SJSA1 (cell line): ENCODE measurements at regions not wholly inside any gene's neighbourhood (a gene's known extent, or its start where the extent isn't known, plus 50 kb on each side); places are given as distances from the start of the nearest gene placed in this dataset.
"Not testable (repeated sequence)": the region's sequence is repeated elsewhere in the genome, so short reads cannot be mapped to it uniquely, and the experiment has no call there.

Experiments used
- DNase-seq, 2 experiments: peaks; one replicate each; pipeline ENCODE4 v3.0.0-alpha.2; 2015 to 2020; ENCODE audit warnings: low spot score in 2 of 2, low read depth in 1 of 2
- H3K27ac ChIP-seq: fragments of 250-450 bp; sonication (Bioruptor Pico); 2 replicates; pipeline ENCODE4 v1.5.1; 2020; ENCODE audit warnings: mild to moderate bottlenecking, moderate library complexity
- H3K27me3 ChIP-seq: fragments of 250-450 bp; sonication (Bioruptor Pico); replicated peaks from 2 replicates; pipeline ENCODE4 v1.5.1; 2020; ENCODE audit warnings: mild to moderate bottlenecking, moderate library complexity
- H3K36me3 ChIP-seq: fragments of 250-450 bp; sonication (Bioruptor Pico); 2 replicates; pipeline ENCODE4 v1.5.1; 2020; ENCODE audit warnings: mild to moderate bottlenecking
- H3K4me1 ChIP-seq: fragments of 250-450 bp; sonication (Bioruptor Pico); replicated peaks from 2 replicates; pipeline ENCODE4 v1.6.1; 2021; ENCODE audit warnings: mild to moderate bottlenecking
- H3K4me3 ChIP-seq: fragments of 250-450 bp; sonication (Bioruptor Pico); 2 replicates; pipeline ENCODE4 v1.5.1; 2020; ENCODE audit warnings: mild to moderate bottlenecking
- H3K9me3 ChIP-seq: fragments of 250-450 bp; sonication (Bioruptor Pico); replicated peaks from 2 replicates; pipeline ENCODE4 v1.5.1; 2020; ENCODE audit warnings: mild to moderate bottlenecking

DNA sequence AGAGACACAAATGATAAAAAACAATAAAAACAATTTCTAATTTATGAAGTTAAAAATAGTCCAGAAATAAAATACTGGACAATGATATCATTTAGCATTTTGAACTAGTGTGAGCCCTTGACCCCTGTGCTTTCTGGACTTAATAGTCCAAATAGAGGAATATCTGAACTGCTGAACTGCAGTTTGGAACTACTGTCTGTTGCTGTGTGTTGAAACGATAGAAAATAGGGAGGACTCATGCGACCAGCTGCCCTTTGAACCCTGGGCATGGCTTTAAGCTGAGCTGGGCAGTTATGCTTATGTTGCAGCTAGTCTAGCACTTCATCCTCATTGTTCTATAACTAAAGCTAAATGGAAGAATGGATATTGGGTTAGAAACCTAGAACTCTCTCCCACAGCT is 99.5 kb downstream of the FMR1NB start:
- no peak overlapping the region for H3K4me3 ChIP-seq
- DNase-seq = no peak
- no peaks in the 10 kb centered on the region for H3K36me3 ChIP-seq
- H3K27me3 ChIP-seq = no peaks in the 10 kb centered on the region
- H3K27ac ChIP-seq = no peak overlapping the region
- no peaks in the 10 kb centered on the region for H3K9me3 ChIP-seq
- H3K4me1 ChIP-seq = no peaks in the 10 kb centered on the region

GRCh38 chrX:148084611-148085010 is 103.5 kb downstream of the FMR1NB start:
- DNase-seq = no peak
- no peak overlapping the region for H3K4me3 ChIP-seq
- no peaks in the 10 kb centered on the region for H3K36me3 ChIP-seq
- no peak overlapping the region for H3K27ac ChIP-seq
- H3K9me3 ChIP-seq = no peaks in the 10 kb centered on the region
- H3K27me3 ChIP-seq = no peaks in the 10 kb centered on the region
- H3K4me1 ChIP-seq = no peaks in the 10 kb centered on the region

GRCh38 chrX:148120151-148120550 is 139.0 kb downstream of the FMR1NB start:
- H3K27me3 ChIP-seq = no peaks in the 10 kb centered on the region
- no peaks in the 10 kb centered on the region for H3K36me3 ChIP-seq
- H3K9me3 ChIP-seq = no peaks in the 10 kb centered on the region
- H3K4me3 ChIP-seq = no peak overlapping the region
- no peak overlapping the region for H3K27ac ChIP-seq
- DNase-seq = no peak
- H3K4me1 ChIP-seq = no peaks in the 10 kb centered on the region

GRCh38 chrX:148120999-148121623 is 140.0 kb downstream of the FMR1NB start:
- Histone ChIP-seq H3K27ac (no peak overlapping the region), H3K36me3 (no peaks in the 10 kb centered on the region), H3K27me3 (no peaks in the 10 kb centered on the region), H3K4me1 (no peaks in the 10 kb centered on the region), H3K4me3 (no peak overlapping the region), H3K9me3 (no peaks in the 10 kb centered on the region)
- DNase-seq = no peak

GRCh38 chrX:148128872-148129505 is 147.9 kb downstream of the FMR1NB start:
- H3K4me3 ChIP-seq, H3K27me3 ChIP-seq, H3K36me3 ChIP-seq, H3K9me3 ChIP-seq, H3K4me1 ChIP-seq, H3K27ac ChIP-seq, DNase-seq: not testable (repeated sequence)

- DNase-seq = no peak
- Histone ChIP-seq H3K27me3 (no peaks in the 10 kb centered on the region), H3K27ac (no peak overlapping the region)
Observed at GRCh38 chrX:148133105-148133725, 152.1 kb downstream of the FMR1NB start.

DNA sequence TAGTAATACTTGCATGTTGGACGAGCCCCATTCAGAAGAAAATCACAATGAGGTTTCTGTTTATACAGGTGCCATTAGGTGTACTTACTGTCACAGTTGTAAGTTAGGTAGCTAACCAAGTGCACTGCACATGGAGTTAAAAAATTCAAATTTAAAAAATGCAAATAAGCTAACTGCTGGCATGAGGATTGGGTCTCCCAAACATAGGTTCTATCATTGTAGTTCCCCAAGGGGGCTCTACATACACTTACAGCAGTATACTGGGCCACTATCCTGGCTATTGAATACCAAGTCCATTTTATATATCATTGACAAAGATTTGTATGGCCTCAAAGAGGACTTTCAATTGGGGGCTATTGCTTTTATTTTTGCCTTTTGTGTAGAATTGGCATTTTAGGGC is 153.4 kb downstream of the FMR1NB start:
- no peaks in the 10 kb centered on the region for H3K9me3 ChIP-seq
- no peak for DNase-seq
- H3K4me1 ChIP-seq = no peaks in the 10 kb centered on the region
- no peaks in the 10 kb centered on the region for H3K36me3 ChIP-seq
- no peak overlapping the region for H3K27ac ChIP-seq
- no peak overlapping the region for H3K4me3 ChIP-seq
- no peaks in the 10 kb centered on the region for H3K27me3 ChIP-seq

More at GRCh38 chrX:148133105-148133725, 152.1 kb downstream of the FMR1NB start:
- no peaks in the 10 kb centered on the region for H3K36me3 ChIP-seq
- no peaks in the 10 kb centered on the region for H3K4me1 ChIP-seq
- H3K9me3 ChIP-seq = no peaks in the 10 kb centered on the region
- no peak overlapping the region for H3K4me3 ChIP-seq

DNA sequence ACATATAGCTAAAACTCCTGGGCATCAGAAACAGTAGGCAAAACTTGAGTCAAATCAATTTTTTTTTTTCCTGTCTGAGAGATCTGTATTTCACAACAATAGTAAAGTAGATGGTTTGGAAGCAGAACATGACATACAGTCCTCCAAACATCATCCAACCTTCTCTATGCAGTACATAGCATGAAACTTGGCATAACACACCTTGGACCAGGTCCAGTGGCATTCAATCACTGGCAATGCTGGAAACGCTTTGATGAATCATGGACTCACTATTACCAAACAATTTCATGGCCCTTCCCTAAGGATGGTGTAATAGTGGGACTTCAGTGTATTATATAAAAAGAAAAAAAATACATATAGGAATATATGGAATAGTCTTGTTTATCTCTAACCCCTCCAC is 154.6 kb downstream of the FMR1NB start:
- no peak for DNase-seq

DNA sequence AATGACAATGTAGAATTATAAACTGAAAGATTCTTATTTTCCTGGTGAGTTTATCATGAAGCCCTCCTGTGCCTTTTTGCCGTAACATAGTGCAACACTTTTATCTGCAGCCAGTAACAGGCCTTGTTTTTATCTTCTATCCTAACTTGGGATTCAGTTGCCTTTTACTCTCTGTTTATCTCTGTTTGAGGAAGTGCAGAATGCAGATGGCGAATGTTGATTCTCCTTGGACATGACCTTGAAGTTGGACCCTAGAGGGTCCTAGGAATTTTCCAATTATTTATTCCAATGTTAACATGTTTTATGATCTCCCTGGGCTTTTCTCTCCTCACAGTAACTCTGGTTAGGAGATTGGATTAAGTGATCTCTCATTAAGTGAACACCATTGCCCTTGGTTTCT is 165.0 kb downstream of the FMR1NB start:
- no peak overlapping the region for H3K27ac ChIP-seq
- no peaks in the 10 kb centered on the region for H3K36me3 ChIP-seq

More for the DNA sequence above, 154.6 kb downstream of the FMR1NB start:
- no peaks in the 10 kb centered on the region for H3K4me1 ChIP-seq
- no peaks in the 10 kb centered on the region for H3K36me3 ChIP-seq
- no peaks in the 10 kb centered on the region for H3K9me3 ChIP-seq
- H3K27me3 ChIP-seq = no peaks in the 10 kb centered on the region
- no peak overlapping the region for H3K27ac ChIP-seq
- no peak overlapping the region for H3K4me3 ChIP-seq

GRCh38 chrX:148156986-148157385 is 175.8 kb downstream of the FMR1NB start:
- Histone ChIP-seq H3K36me3 (no peaks in the 10 kb centered on the region), H3K4me1 (no peaks in the 10 kb centered on the region), H3K9me3 (no peaks in the 10 kb centered on the region), H3K27me3 (no peaks in the 10 kb centered on the region), H3K27ac (no peak overlapping the region), H3K4me3 (no peak overlapping the region)
- no peak for DNase-seq

More for the DNA sequence above, 165.0 kb downstream of the FMR1NB start:
- H3K9me3 ChIP-seq = no peaks in the 10 kb centered on the region
- no peak for DNase-seq
- H3K4me3 ChIP-seq = no peak overlapping the region
- no peaks in the 10 kb centered on the region for H3K4me1 ChIP-seq
- no peaks in the 10 kb centered on the region for H3K27me3 ChIP-seq

GRCh38 chrX:148159796-148160195 is 178.7 kb downstream of the FMR1NB start:
- no peak overlapping the region for H3K4me3 ChIP-seq
- no peaks in the 10 kb centered on the region for H3K4me1 ChIP-seq
- H3K27me3 ChIP-seq = no peaks in the 10 kb centered on the region
- H3K27ac ChIP-seq = no peak overlapping the region
- no peak for DNase-seq
- H3K36me3 ChIP-seq = no peaks in the 10 kb centered on the region
- H3K9me3 ChIP-seq = no peaks in the 10 kb centered on the region

DNA sequence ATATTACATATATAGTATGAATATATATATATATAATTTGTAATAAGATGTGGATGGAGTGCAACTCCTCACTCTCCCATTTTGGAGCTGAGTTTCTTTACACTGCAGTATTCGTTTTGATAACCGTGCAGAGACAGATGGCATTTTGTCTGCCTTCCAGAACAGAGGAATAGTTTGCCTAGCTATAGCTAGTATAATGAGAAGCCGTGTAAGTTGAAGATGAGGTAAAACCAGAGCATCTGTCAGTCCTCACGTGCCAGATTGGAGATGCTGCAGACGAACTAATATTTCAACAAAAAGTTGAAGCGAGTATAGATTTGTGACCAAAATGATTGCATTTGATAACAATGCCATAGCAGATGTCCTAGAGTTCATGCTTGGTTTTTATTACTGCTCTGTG is 180.6 kb downstream of the FMR1NB start:
- H3K4me1 ChIP-seq = no peaks in the 10 kb centered on the region
- H3K9me3 ChIP-seq = no peaks in the 10 kb centered on the region
- H3K36me3 ChIP-seq = no peaks in the 10 kb centered on the region
- no peak for DNase-seq
- no peak overlapping the region for H3K4me3 ChIP-seq
- H3K27me3 ChIP-seq = no peaks in the 10 kb centered on the region
- H3K27ac ChIP-seq = no peak overlapping the region

DNA sequence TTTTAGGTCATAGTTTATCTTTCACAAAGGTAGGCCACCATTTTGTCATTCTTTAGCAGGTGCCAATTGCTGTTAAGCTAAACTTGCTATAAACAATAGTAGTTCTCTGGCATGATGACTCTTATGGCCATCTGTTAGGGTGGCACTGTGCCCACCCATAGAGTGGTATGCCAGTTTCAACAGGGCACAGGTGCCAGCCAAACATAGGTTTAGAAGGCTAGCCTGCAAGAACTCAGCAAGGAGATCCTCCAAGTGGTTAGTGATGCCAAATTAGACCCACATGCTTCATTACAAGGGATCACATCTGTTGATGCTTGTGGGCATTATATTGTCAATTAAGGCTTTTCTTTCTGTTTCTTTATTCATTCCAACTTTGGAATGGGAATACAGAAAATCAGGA is 204.5 kb downstream of the FMR1NB start:
- H3K27me3 ChIP-seq = no peaks in the 10 kb centered on the region
- no peaks in the 10 kb centered on the region for H3K36me3 ChIP-seq
- H3K27ac ChIP-seq = no peak overlapping the region
- DNase-seq = no peak
- no peaks in the 10 kb centered on the region for H3K4me1 ChIP-seq
- no peaks in the 10 kb centered on the region for H3K9me3 ChIP-seq
- no peak overlapping the region for H3K4me3 ChIP-seq

DNA sequence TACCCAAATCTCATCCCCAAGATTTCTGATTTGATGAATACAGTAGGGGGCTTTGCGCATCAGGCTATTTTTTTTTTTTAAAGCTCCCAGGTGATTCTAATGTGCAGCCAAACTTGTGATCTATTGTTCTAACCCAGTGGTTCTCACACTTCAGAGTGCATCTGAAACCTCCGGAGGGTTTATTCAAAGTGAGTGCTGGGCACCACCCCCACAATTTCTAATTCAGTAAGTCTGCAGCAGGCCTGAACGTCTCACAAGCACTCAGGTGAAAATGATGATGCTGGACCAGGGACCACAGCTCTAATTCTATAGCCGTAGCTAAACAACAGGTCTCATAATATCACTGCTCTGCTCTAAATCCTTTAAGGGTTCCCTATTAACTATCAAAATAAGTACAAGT is 211.4 kb downstream of the FMR1NB start:
- Histone ChIP-seq H3K4me3 (no peak overlapping the region), H3K4me1 (no peaks in the 10 kb centered on the region), H3K27me3 (no peaks in the 10 kb centered on the region), H3K27ac (no peak overlapping the region), H3K36me3 (no peaks in the 10 kb centered on the region), H3K9me3 (no peaks in the 10 kb centered on the region)
- no peak for DNase-seq
